Right lobe of liver (tissue), 6 donors: ENCODE measurements at regions not wholly inside any gene's neighbourhood (a gene's known extent, or its start where the extent isn't known, plus 50 kb on each side); places are given as distances from the start of the nearest gene placed in this dataset.

Source experiments
- ATAC-seq, 4 donors: fragments of 200-7000 bp; cut with Tn5 transposase; one replicate each; pipeline ENCODE4 v1.9.1; 2020; ENCODE audit warnings: mild to moderate bottlenecking in 4 of 4, moderate library complexity in 4 of 4
- DNase-seq, 3 donors: peaks; one replicate each; pipeline ENCODE4 v3.0.0-alpha.2; 2020
- H3K27ac ChIP-seq, 3 donors: fragments of 200-600 bp; one replicate each; pipeline ENCODE4 v1.8.0; 2022
- H3K27me3 ChIP-seq, 2 donors: fragments of 200-600 bp; one replicate each; pipeline ENCODE4 v1.8.0; 2022
- H3K36me3 ChIP-seq, 4 donors: fragments of 200-600 bp; sonication (generic) in 1 of 4; one replicate each; pipeline versions ENCODE4 v1.5.1 to v1.8.0; 2017 to 2022; ENCODE audit warnings: control low read depth in 1 of 4
- H3K4me1 ChIP-seq, 4 donors: fragments of 200-600 bp; sonication (generic) in 1 of 4; one replicate each; pipeline versions ENCODE4 v1.5.1 to v1.8.0; 2017 to 2022; ENCODE audit warnings: control low read depth in 1 of 4
- H3K4me3 ChIP-seq, 3 donors: fragments of 200-600 bp; one replicate each; pipeline ENCODE4 v1.8.0; 2022
- H3K9me3 ChIP-seq, 4 donors: fragments of 200-600 bp; sonication (generic) in 1 of 4; one replicate each; pipeline versions ENCODE4 v1.5.1 to v1.8.0; 2017 to 2022; ENCODE audit warnings: control low read depth in 1 of 4
- CTCF ChIP-seq, 4 donors: fragments of 200-600 bp in 3 of 4; fragments of 450-650 bp in 1 of 4; IDR thresholded peaks; one replicate each; pipeline versions ENCODE4 v1.5.1 to v1.8.0; 2016 to 2022; ENCODE audit warnings: antibody characterized with exemption in 4 of 4, mild to moderate bottlenecking in 2 of 4
- POLR2A ChIP-seq: fragments of 450-650 bp; IDR thresholded peaks from one replicate; pipeline ENCODE4 v1.6.1; 2017; ENCODE audit warnings: antibody characterized with exemption, mild to moderate bottlenecking
- WGBS: methylation state at CpG from one replicate; pipeline ENCODE4 v1.1.6; 2018; ENCODE audit warnings: low coverage, low lambda C conversion rate; ENCODE audit not compliant: insufficient coverage; ENCODE audit errors: missing lambda C conversion rate; 5-methylcytosine and 5-hydroxymethylcytosine counted together
- intact Hi-C, 2 donors: fragments of 100-400 bp; cut with DNase I; formaldehyde crosslinking; loops; one replicate each; pipeline versions ENCODE4 v1.11.2 to v1.14.1; 2022
- donor health status: DM: no; HTN: yes; CAD: no.
- donor health status: DM: no; HTN: no; CAD: no.
- donor health status: DM: no; HTN: no; CAD: no.
- donor health status: DM: no; HTN: yes; CAD: no.
- donor health status: DM: no; HTN: yes; CAD: no.

GRCh38 chr11:59267196-59267595 is 54.5 kb upstream of the MPEG1 start:
- Histone ChIP-seq H3K27ac (no peak overlapping the region), H3K4me3 (no peak overlapping the region), H3K36me3 (no peaks in the 10 kb centered on the region), H3K9me3 (no peaks in the 10 kb centered on the region), H3K4me1 (no peaks in the 10 kb centered on the region), H3K27me3 (no peaks in the 10 kb centered on the region)
- peak in 1 of 4 donors; percentile 16 for TF ChIP-seq CTCF (IDR thresholded peaks at IDR 0.05)
- no peak for TF ChIP-seq POLR2A
- 27% methylated on average over 2 of the region's 4 CpGs for WGBS
- DNase-seq (no peak), ATAC-seq (peak in 2 of 4 donors; percentile 35 to 42)
- intact Hi-C loops: no loop called here

DNA sequence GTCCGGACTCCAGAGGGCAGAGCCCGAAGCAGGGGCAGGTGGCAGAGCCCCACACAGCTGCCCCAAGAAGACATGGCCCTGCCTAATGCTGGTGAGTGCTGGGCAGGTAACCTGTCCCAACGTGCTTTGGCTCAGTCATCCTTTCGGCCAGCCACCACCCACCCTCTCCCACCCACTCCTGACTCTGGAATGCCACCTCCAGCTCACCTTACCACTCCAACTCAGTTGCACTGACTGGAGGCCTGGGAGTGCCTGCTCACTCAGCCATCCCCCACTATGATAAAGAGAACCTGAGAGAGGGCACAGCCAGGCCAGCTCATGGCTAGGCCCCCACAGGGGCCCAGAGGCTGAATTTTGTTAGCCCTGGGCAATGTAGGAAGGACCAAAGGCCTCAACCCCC is 53.8 kb upstream of the MPEG1 start:
- H3K27ac ChIP-seq: no peak overlapping the region
- intact Hi-C loops: no loop called here
- no peak for TF ChIP-seq POLR2A
- no peak for TF ChIP-seq CTCF (IDR thresholded peaks at IDR 0.05)
- H3K4me1 ChIP-seq: no peaks in the 10 kb centered on the region
- no peaks in the 10 kb centered on the region for H3K9me3 ChIP-seq
- no peak for DNase-seq
- no peak for ATAC-seq
- no peaks in the 10 kb centered on the region for H3K27me3 ChIP-seq
- H3K4me3 ChIP-seq: no peak overlapping the region
- H3K36me3 ChIP-seq: no peaks in the 10 kb centered on the region
- no CpG with 5 or more reads among the region's 4 CpGs for WGBS

DNA sequence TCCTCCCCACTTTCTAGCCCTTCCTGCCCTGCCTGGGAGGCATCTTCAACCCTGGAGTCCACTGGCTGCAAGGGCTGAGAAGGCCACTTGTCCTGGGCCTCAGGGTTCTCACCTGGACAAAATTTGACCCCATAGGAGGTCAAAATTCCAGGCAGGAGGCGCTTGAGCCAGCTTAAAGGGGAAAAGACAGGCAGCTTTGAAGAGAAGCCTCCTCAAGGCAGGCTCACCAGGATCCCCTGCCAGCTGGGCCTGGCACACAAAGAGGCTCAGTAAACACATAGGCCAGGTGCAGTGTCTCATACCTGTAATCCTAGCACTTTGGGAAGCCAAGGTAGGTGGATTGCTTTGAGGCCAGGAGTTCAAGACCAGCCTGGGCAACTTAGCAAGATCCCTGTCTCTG is 53.0 kb upstream of the MPEG1 start:
- no peaks in the 10 kb centered on the region for H3K27me3 ChIP-seq
- ATAC-seq: no peak
- H3K27ac ChIP-seq: no peak overlapping the region
- no peak for DNase-seq
- WGBS: 80% methylated on average over 1 of the region's 1 CpG
- no peaks in the 10 kb centered on the region for H3K9me3 ChIP-seq
- intact Hi-C loops: no loop called here
- no peak for TF ChIP-seq POLR2A
- no peak for TF ChIP-seq CTCF (IDR thresholded peaks at IDR 0.05)
- no peaks in the 10 kb centered on the region for H3K36me3 ChIP-seq
- no peak overlapping the region for H3K4me3 ChIP-seq
- H3K4me1 ChIP-seq: no peaks in the 10 kb centered on the region

DNA sequence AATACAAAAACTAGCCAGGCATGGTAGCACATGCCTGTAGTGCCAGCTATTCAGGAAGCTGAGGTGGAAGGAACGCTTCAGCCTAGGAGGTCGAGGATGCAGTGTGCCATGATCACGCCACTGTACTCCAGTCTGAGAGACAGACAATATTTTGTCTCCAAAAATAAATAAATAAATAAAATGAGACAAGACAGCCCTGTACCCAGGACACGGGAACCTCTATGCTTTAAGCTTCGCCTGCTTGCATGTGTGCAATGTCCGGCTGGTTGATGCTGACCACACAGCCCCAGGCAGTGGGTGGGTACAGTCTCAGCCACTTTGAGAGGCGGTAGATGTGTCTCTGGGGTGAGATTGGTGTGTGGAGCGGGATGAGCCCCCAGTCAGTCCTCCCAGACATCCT is 52.0 kb upstream of the MPEG1 start:
- no peak overlapping the region for H3K4me3 ChIP-seq
- H3K4me1 ChIP-seq: no peaks in the 10 kb centered on the region
- H3K36me3 ChIP-seq: no peaks in the 10 kb centered on the region
- intact Hi-C loops: loop anchor here in 1 of 2 donors (5.0 kb wide), 1 partner anchor 163 kb away; the partner anchor contains the start of gene OR5A2
- H3K9me3 ChIP-seq: no peaks in the 10 kb centered on the region
- no peak overlapping the region for H3K27ac ChIP-seq
- WGBS: 85% methylated on average over 6 of the region's 8 CpGs
- DNase-seq (no peak), ATAC-seq (no peak)
- no peak for TF ChIP-seq CTCF (IDR thresholded peaks at IDR 0.05)
- TF ChIP-seq POLR2A: no peak
- no peaks in the 10 kb centered on the region for H3K27me3 ChIP-seq
